HFFc6 (cell line): ENCODE measurements at regions not wholly inside any gene's neighbourhood (a gene's known extent, or its start where the extent isn't known, plus 50 kb on each side); places are given as distances from the start of the nearest gene placed in this dataset.

Source experiments
- DNase-seq: peaks from one replicate; pipeline ENCODE4 v3.0.0-alpha.2; 2018
- H3K27ac Mint-ChIP-seq: 2 replicates; pipeline ENCODE4 v1.8.0; 2020; ENCODE audit warnings: mild to moderate bottlenecking, mixed read lengths
- H3K27me3 Mint-ChIP-seq: 2 replicates; pipeline ENCODE4 v1.8.0; 2021; ENCODE audit warnings: mild to moderate bottlenecking, moderate library complexity, mixed read lengths; ENCODE audit not compliant: insufficient read depth
- H3K36me3 Mint-ChIP-seq: 2 replicates; pipeline ENCODE4 v1.8.0; 2021; ENCODE audit warnings: low read depth, mixed read lengths
- H3K4me1 Mint-ChIP-seq: 2 replicates; pipeline ENCODE4 v1.8.0; 2020; ENCODE audit warnings: low read depth, mixed read lengths
- H3K4me3 Mint-ChIP-seq: 2 replicates; pipeline ENCODE4 v1.8.0; 2020; ENCODE audit warnings: mild to moderate bottlenecking, moderate library complexity, mixed read lengths
- H3K9me3 Mint-ChIP-seq: 2 replicates; pipeline ENCODE4 v1.8.0; 2020; ENCODE audit warnings: mild to moderate bottlenecking, mixed read lengths
- TF ChIP-seq, protein P1 (sequence below): fragments of 200-600 bp; sonication (generic); IDR thresholded peaks from 2 replicates; pipeline ENCODE4 v1.5.0; 2021; ENCODE audit warnings: antibody characterized with exemption, mild to moderate bottlenecking

DNA sequence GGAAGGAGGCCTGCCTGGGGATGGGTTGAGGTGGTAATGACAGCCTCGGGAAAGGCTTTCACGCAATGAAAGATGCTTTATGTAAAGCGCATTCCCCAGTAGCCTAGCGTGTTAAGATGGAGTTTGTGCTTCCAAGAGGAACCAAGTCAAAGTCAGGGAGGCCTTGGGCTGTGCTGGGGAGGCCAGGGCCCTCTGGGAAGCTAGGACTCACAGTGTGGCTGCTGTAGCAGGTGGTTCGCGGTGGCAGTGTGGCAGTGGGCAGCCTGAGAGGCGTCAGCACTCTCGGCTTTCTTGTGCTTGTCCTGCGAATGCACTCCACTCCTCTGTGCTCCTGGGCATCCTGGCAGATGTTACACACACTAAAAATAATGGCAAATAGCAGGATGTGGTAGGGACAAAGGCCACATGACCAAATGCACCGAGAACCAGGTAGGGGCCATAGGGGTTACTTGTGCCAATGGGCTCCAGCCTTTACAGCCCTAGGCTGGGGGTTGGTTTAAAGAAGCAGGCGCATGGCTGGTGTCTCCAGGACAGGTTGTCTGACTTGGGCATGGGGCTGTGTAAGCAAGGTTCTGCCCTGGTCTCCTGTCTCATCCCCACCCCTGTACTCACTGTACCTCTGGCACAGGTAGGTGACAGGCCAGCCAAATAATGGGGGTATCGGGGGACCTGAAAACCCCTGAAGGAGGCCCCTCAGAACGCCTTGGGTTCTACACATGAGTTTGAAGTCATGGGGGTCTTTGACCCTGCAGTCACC is 154.4 kb upstream of the TWIST2 start:
- TF ChIP-seq, protein P1, sequence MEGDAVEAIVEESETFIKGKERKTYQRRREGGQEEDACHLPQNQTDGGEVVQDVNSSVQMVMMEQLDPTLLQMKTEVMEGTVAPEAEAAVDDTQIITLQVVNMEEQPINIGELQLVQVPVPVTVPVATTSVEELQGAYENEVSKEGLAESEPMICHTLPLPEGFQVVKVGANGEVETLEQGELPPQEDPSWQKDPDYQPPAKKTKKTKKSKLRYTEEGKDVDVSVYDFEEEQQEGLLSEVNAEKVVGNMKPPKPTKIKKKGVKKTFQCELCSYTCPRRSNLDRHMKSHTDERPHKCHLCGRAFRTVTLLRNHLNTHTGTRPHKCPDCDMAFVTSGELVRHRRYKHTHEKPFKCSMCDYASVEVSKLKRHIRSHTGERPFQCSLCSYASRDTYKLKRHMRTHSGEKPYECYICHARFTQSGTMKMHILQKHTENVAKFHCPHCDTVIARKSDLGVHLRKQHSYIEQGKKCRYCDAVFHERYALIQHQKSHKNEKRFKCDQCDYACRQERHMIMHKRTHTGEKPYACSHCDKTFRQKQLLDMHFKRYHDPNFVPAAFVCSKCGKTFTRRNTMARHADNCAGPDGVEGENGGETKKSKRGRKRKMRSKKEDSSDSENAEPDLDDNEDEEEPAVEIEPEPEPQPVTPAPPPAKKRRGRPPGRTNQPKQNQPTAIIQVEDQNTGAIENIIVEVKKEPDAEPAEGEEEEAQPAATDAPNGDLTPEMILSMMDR: no peak
- Mint-ChIP-seq H3K27ac (no peak overlapping the region), H3K4me3 (no peak overlapping the region), H3K27me3 (peaks cover 29% of the 10 kb centered on the region), H3K9me3 (no peaks in the 10 kb centered on the region), H3K36me3 (no peaks in the 10 kb centered on the region), H3K4me1 (peaks cover 13% of the 10 kb centered on the region)
- no peak for DNase-seq

DNA sequence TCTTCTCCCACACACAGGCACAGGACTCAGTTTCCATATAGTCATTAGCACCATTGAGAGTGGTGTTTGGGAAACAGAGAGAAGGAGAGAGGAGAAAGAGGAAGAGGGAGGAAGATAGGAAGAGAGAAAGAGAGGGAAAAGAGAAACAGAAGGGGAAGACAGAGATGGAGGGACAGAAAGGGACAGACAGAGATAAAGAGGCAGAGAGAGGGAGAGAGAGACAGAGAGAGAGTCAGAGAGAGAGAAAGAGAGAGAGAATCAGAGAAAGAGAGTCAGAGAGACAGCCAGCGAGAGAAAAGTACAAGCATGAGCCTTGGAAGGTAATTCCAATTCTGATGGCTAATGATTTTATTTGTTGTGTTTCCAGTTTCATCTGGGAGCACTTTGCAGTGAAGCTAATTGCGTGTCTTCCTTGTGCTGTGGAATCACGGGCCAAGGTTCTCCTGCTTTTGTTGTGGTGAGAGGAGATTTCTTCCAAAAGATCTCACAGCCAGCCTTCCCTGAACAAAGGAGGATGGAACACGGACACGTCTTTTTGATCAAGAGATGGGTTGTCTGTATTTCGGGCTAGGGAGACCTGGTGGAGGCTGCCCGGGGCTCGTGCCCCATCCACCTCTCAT is 153.6 kb upstream of the TWIST2 start:
- DNase-seq: no peak
- H3K27me3 Mint-ChIP-seq: peaks cover 30% of the 10 kb centered on the region
- no peak overlapping the region for H3K4me3 Mint-ChIP-seq
- no peak overlapping the region for H3K27ac Mint-ChIP-seq
- H3K9me3 Mint-ChIP-seq: no peaks in the 10 kb centered on the region
- H3K4me1 Mint-ChIP-seq: peaks cover 10% of the 10 kb centered on the region
- TF ChIP-seq, protein P1: no peak
- no peaks in the 10 kb centered on the region for H3K36me3 Mint-ChIP-seq

DNA sequence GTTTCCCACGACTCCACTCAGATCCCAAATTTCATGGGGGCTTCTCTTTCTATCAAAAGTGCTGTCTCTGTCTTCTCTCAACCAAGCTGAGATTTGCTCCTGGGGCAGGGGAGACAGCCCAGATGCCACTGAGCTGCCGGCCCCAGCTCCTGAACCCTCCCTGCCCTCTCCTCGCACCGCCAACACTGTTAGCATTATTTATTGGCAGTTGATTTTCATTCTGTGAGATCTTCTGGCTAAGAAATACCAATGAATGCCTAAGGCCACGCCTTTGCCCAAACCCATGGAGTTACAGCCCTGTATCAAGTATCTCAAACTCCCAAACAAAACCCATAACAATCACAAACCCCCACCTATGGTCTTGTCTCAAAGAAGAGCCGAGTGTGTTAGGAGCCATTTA is 153.0 kb upstream of the TWIST2 start:
- TF ChIP-seq, protein P1: no peak
- Mint-ChIP-seq H3K27ac (no peak overlapping the region), H3K9me3 (no peaks in the 10 kb centered on the region), H3K4me3 (no peak overlapping the region), H3K27me3 (peaks cover 29% of the 10 kb centered on the region), H3K36me3 (no peaks in the 10 kb centered on the region), H3K4me1 (peaks cover 10% of the 10 kb centered on the region)
- DNase-seq: no peak

GRCh38 chr2:238695538-238695937 is 152.3 kb upstream of the TWIST2 start:
- TF ChIP-seq, protein P1: no peak
- Mint-ChIP-seq H3K4me1 (peaks cover 10% of the 10 kb centered on the region), H3K4me3 (no peak overlapping the region), H3K27me3 (peaks cover 24% of the 10 kb centered on the region), H3K36me3 (no peaks in the 10 kb centered on the region), H3K27ac (no peak overlapping the region), H3K9me3 (no peaks in the 10 kb centered on the region)
- no peak for DNase-seq

- TF ChIP-seq, protein P1: no peak
- no peak for DNase-seq
- H3K36me3 Mint-ChIP-seq: no peaks in the 10 kb centered on the region
- H3K27me3 Mint-ChIP-seq: peaks cover 22% of the 10 kb centered on the region
- no peaks in the 10 kb centered on the region for H3K9me3 Mint-ChIP-seq
- H3K4me3 Mint-ChIP-seq: no peak overlapping the region
- H3K4me1 Mint-ChIP-seq: peaks cover 10% of the 10 kb centered on the region
- H3K27ac Mint-ChIP-seq: no peak overlapping the region
These were observed 151.6 kb upstream of the TWIST2 start for GRCh38 chr2:238696331-238696730.
